Neutrophil (primary cell): ENCODE measurements at regions not wholly inside any gene's neighbourhood (a gene's known extent, or its start where the extent isn't known, plus 50 kb on each side); places are given as distances from the start of the nearest gene placed in this dataset.

Experiments used
- H3K27ac ChIP-seq: fragments of 200-600 bp; sonication (generic); 2 replicates; pipeline ENCODE4 v1.5.1; 2016; ENCODE audit warnings: mild to moderate bottlenecking, moderate library complexity
- H3K27me3 ChIP-seq: fragments of 200-600 bp; sonication (generic); 2 replicates; pipeline ENCODE4 v1.6.0; 2016; ENCODE audit warnings: mild to moderate bottlenecking
- H3K36me3 ChIP-seq: fragments of 200-600 bp; sonication (generic); 2 replicates; pipeline ENCODE4 v1.5.1; 2017
- H3K4me1 ChIP-seq, 2 experiments: fragments of 200-600 bp in 1 of 2; sonication (generic) in 1 of 2; 1 replicate in 1 of 2; 2 replicates in 1 of 2; pipeline versions ENCODE4 v1.5.1 to v1.6.1; 2013 to 2016; ENCODE audit warnings: low read depth in 1 of 2, low read length in 1 of 2, mild to moderate bottlenecking in 1 of 2, moderate library complexity in 1 of 2; ENCODE audit not compliant: control insufficient read depth in 1 of 2, insufficient read depth in 1 of 2
- H3K4me3 ChIP-seq, 2 experiments: fragments of 200-600 bp in 1 of 2; sonication (generic) in 1 of 2; 1 replicate in 1 of 2; 2 replicates in 1 of 2; pipeline ENCODE4 v1.5.1; 2013 to 2016; ENCODE audit warnings: low read depth in 1 of 2, low read length in 1 of 2, mild to moderate bottlenecking in 1 of 2, moderate library complexity in 1 of 2
- H3K9me3 ChIP-seq: fragments of 200-600 bp; sonication (generic); 2 replicates; pipeline ENCODE4 v1.5.1; 2016
- CTCF ChIP-seq: fragments of 200-600 bp; sonication (generic); IDR thresholded peaks from 2 replicates; pipeline ENCODE4 v1.5.1; 2016; ENCODE audit warnings: antibody characterized with exemption

- Histone ChIP-seq H3K9me3 (no peaks in the 10 kb centered on the region), H3K4me3 (no peak overlapping the region), H3K4me1 (no peaks in the 10 kb centered on the region), H3K27me3 (no peaks in the 10 kb centered on the region), H3K36me3 (no peaks in the 10 kb centered on the region), H3K27ac (no peak overlapping the region)
- TF ChIP-seq CTCF = no peak
Measured at GRCh38 chr4:36511785-36512184, 230.4 kb downstream of the DTHD1 start.

GRCh38 chr4:36516522-36517095 lies 235.2 kb downstream of the DTHD1 start:
- Histone ChIP-seq H3K27me3 (no peaks in the 10 kb centered on the region), H3K4me1 (no peaks in the 10 kb centered on the region), H3K9me3 (no peaks in the 10 kb centered on the region), H3K36me3 (no peaks in the 10 kb centered on the region), H3K27ac (no peak overlapping the region), H3K4me3 (no peak overlapping the region)
- no peak for TF ChIP-seq CTCF

- Histone ChIP-seq H3K36me3 (no peaks in the 10 kb centered on the region), H3K9me3 (no peaks in the 10 kb centered on the region), H3K4me1 (no peaks in the 10 kb centered on the region), H3K27ac (no peak overlapping the region), H3K27me3 (no peaks in the 10 kb centered on the region), H3K4me3 (no peak overlapping the region)
- TF ChIP-seq CTCF = no peak
Measured at GRCh38 chr4:36523182-36523581, 241.8 kb downstream of the DTHD1 start.

GRCh38 chr4:36532670-36533379 lies 251.4 kb downstream of the DTHD1 start:
- TF ChIP-seq CTCF = no peak

GRCh38 chr4:36533944-36534343 lies 252.5 kb downstream of the DTHD1 start:
- no peak for TF ChIP-seq CTCF
- Histone ChIP-seq H3K27ac (no peak overlapping the region), H3K4me1 (no peaks in the 10 kb centered on the region)

More at GRCh38 chr4:36532670-36533379, 251.4 kb downstream of the DTHD1 start:
- Histone ChIP-seq H3K4me1 (no peaks in the 10 kb centered on the region), H3K36me3 (no peaks in the 10 kb centered on the region), H3K27ac (no peak overlapping the region), H3K9me3 (no peaks in the 10 kb centered on the region), H3K4me3 (no peak overlapping the region), H3K27me3 (no peaks in the 10 kb centered on the region)

More at GRCh38 chr4:36533944-36534343, 252.5 kb downstream of the DTHD1 start:
- H3K27me3 ChIP-seq = no peaks in the 10 kb centered on the region
- H3K4me3 ChIP-seq = no peak overlapping the region
- H3K36me3 ChIP-seq = no peaks in the 10 kb centered on the region
- no peaks in the 10 kb centered on the region for H3K9me3 ChIP-seq
